M059J (cell line): ENCODE measurements at regions not wholly inside any gene's neighbourhood (a gene's known extent, or its start where the extent isn't known, plus 50 kb on each side); places are given as distances from the start of the nearest gene placed in this dataset.
"Not testable (repeated sequence)": the region's sequence is repeated elsewhere in the genome, so short reads cannot be mapped to it uniquely, and the experiment has no call there.

Source experiments
- DNase-seq: peaks from one replicate; pipeline ENCODE4 v3.0.0-alpha.2; 2012; ENCODE audit warnings: low read depth

- DNase-seq, result peak; percentile 78
These were observed 677.7 kb upstream of the MEF2C start for GRCh38 chr5:89560696-89561095.

- DNase-seq, result peak; percentile 87
These were observed 673.4 kb upstream of the MEF2C start for GRCh38 chr5:89556215-89556913.

GRCh38 chr5:89546657-89547056 is 663.7 kb upstream of the MEF2C start:
- no peak for DNase-seq

- no peak for DNase-seq
These were observed 662.6 kb upstream of the MEF2C start for GRCh38 chr5:89545626-89546025.

- no peak for DNase-seq
These were observed 662.1 kb upstream of the MEF2C start for GRCh38 chr5:89545076-89545475.

GRCh38 chr5:89542736-89543135 is 659.8 kb upstream of the MEF2C start:
- no peak for DNase-seq

GRCh38 chr5:89537800-89538199 is 654.8 kb upstream of the MEF2C start:
- no peak for DNase-seq

- DNase-seq, result no peak
These were observed 653.0 kb upstream of the MEF2C start for GRCh38 chr5:89536020-89536419.

GRCh38 chr5:89535411-89535810 is 652.4 kb upstream of the MEF2C start:
- no peak for DNase-seq

GRCh38 chr5:89534331-89534730 is 651.3 kb upstream of the MEF2C start:
- peak; percentile 4 for DNase-seq

- DNase-seq, result no peak
These were observed 641.8 kb upstream of the MEF2C start for GRCh38 chr5:89524785-89525184.

GRCh38 chr5:89523867-89524266 is 640.9 kb upstream of the MEF2C start:
- not testable (repeated sequence) for DNase-seq

- no peak for DNase-seq
These were observed 637.8 kb upstream of the MEF2C start for GRCh38 chr5:89520771-89521170.

GRCh38 chr5:89513299-89514044 is 630.5 kb upstream of the MEF2C start:
- DNase-seq, result no peak

- no peak for DNase-seq
These were observed 621.1 kb upstream of the MEF2C start for GRCh38 chr5:89504051-89504450.

GRCh38 chr5:89499787-89500186 is 616.8 kb upstream of the MEF2C start:
- no peak for DNase-seq

GRCh38 chr5:89498699-89499098 is 615.7 kb upstream of the MEF2C start:
- no peak for DNase-seq

GRCh38 chr5:89493414-89493813 is 610.4 kb upstream of the MEF2C start:
- DNase-seq, result no peak

- no peak for DNase-seq
These were observed 602.0 kb upstream of the MEF2C start for GRCh38 chr5:89484962-89485361.

GRCh38 chr5:89480406-89481007 is 597.5 kb upstream of the MEF2C start:
- DNase-seq, result peak; percentile 9

GRCh38 chr5:89478851-89479250 is 595.9 kb upstream of the MEF2C start:
- DNase-seq, result no peak

- no peak for DNase-seq
These were observed 590.2 kb upstream of the MEF2C start for GRCh38 chr5:89473196-89473595.

GRCh38 chr5:89471541-89471940 is 588.6 kb upstream of the MEF2C start:
- no peak for DNase-seq
